K562 (cell line): ENCODE measurements at regions not wholly inside any gene's neighbourhood (a gene's known extent, or its start where the extent isn't known, plus 50 kb on each side); places are given as distances from the start of the nearest gene placed in this dataset.

Experiments
- AFF4 ChIP-seq: sonication (generic); formaldehyde crosslinking; IDR thresholded peaks from 2 replicates; pipeline ENCODE4 v1.8.0; 2023; ENCODE audit warnings: mild to moderate bottlenecking, missing genetic modification reagents
- BRF2 ChIP-seq: IDR thresholded peaks from 3 replicates; pipeline ENCODE4 v1.6.1; 2011; ENCODE audit warnings: borderline replicate concordance, mild to moderate bottlenecking; ENCODE audit not compliant: insufficient read length, insufficient read depth
- PBX2 ChIP-seq, 2 experiments: IDR thresholded peaks in 1 of 2; conservative IDR thresholded peaks in 1 of 2; 2 replicates each; pipeline ENCODE4 v1.6.1; 2016; ENCODE audit warnings: low read depth in 2 of 2, mild to moderate bottlenecking in 1 of 2, missing compliant biosample characterization in 1 of 2, missing genetic modification characterization in 1 of 2, moderate library complexity in 1 of 2
- SPI1 ChIP-seq: IDR thresholded peaks from 2 replicates; pipeline ENCODE4 v1.6.1; 2011; ENCODE audit warnings: low read depth, low read length, control low read depth, borderline replicate concordance
- TSC22D4 ChIP-seq: fragments of 450-650 bp; IDR thresholded peaks from 2 replicates; pipeline ENCODE4 v1.6.1; 2016; ENCODE audit warnings: missing genetic modification characterization, missing biosample characterization, control low read depth
- ZBTB40 ChIP-seq, 2 experiments: fragments of 450-650 bp in 1 of 2; sonication (generic) in 1 of 2; formaldehyde crosslinking in 1 of 2; IDR thresholded peaks; 2 replicates each; pipeline versions ENCODE4 v1.7.1 to v1.9.0; 2016 to 2022; ENCODE audit warnings: inconsistent platforms in 1 of 2, mild to moderate bottlenecking in 1 of 2, missing genetic modification reagents in 1 of 2

GRCh38 chr3:72274493-72275330 lies 489.8 kb upstream of the PROK2 start (continued):
- TF ChIP-seq AFF4 (CRISPR knock-in tag), result no peak
- TF ChIP-seq SPI1, result peak; percentile 26; the same call in 1 of the 2 replicates
- peak; percentile 96 for TF ChIP-seq ZBTB40 (IDR thresholded peaks at IDR 0.05)
- peak; percentile 86 for TF ChIP-seq ZBTB40 (CRISPR knock-in tag; IDR thresholded peaks at IDR 0.05)
- no peak for TF ChIP-seq TSC22D4 (tag)
- TF ChIP-seq BRF2, result no peak
- no peak for TF ChIP-seq PBX2 (CRISPR knock-in tag; IDR thresholded peaks at IDR 0.05; ENCODE audit: low read depth)
- 0 out of 2 replicates have a peak, but pooled peaks have one; percentile 38 for TF ChIP-seq PBX2 (tag; conservative IDR thresholded peaks at IDR 0.05; ENCODE audit: low read depth)
- TF ChIP-seq, all 486 proteins: peak for 14
